ENCODE measurements at regions not wholly inside any gene's neighbourhood (a gene's known extent, or its start where the extent isn't known, plus 50 kb on each side); places are given as distances from the start of the nearest gene placed in this dataset.
"Not testable (repeated sequence)": the region's sequence is repeated elsewhere in the genome, so short reads cannot be mapped to it uniquely, and the experiment has no call there.

- not testable (repeated sequence) for TF ChIP-seq SMC3 (IDR thresholded peaks at IDR 0.05; ENCODE audit: borderline replicate concordance, low read length); CREM (IDR thresholded peaks at IDR 0.05; ENCODE audit: low read depth)
Measured at GRCh38 chr4:59556191-59556590, 1643.9 kb upstream of the ADGRL3 start.

Measured in GM12878 (cell line).